GM19397 (cell line): ENCODE measurements at regions not wholly inside any gene's neighbourhood (a gene's known extent, or its start where the extent isn't known, plus 50 kb on each side); places are given as distances from the start of the nearest gene placed in this dataset.

ENCODE experiments used
- ATAC-seq: cut with Tn5 transposase; IDR thresholded peaks from one replicate; pipeline ENCODE4 v1.9.1; 2021; ENCODE audit warnings: mild to moderate bottlenecking, moderate library complexity; ENCODE audit not compliant: unreplicated experiment

GRCh38 chr6:164505425-164505824 lies 804.0 kb downstream of the C6orf118 start:
- no peak for ATAC-seq

- ATAC-seq, result no peak
Observed at GRCh38 chr6:164502833-164503232, 806.6 kb downstream of the C6orf118 start.

- no peak for ATAC-seq
Observed at GRCh38 chr6:164495882-164496495, 813.4 kb downstream of the C6orf118 start.

- no peak for ATAC-seq
Observed at GRCh38 chr6:164478426-164478825, 831.0 kb downstream of the C6orf118 start.

GRCh38 chr6:164477790-164478189 lies 831.6 kb downstream of the C6orf118 start:
- ATAC-seq, result no peak

DNA sequence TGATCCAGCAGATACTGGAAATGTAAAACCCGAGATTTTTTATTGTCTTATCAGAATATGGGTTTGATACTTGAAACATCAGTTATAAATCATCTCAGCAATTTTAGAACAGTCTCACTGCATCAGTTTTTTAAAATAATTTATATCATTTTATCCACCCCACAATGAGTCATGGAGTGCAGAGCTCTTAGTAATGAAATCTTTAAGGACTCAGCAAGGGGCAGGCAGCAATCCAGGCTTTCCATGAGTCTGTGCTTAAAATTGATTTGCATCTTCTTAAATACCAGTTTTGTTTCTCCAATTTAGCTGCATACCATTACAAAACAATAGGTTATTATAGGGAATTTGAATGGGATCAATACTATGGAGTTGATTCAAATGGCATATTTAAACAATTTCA lies 832.3 kb downstream of the C6orf118 start:
- no peak for ATAC-seq

GRCh38 chr6:164469276-164469949 lies 840.0 kb downstream of the C6orf118 start:
- ATAC-seq, result no peak

DNA sequence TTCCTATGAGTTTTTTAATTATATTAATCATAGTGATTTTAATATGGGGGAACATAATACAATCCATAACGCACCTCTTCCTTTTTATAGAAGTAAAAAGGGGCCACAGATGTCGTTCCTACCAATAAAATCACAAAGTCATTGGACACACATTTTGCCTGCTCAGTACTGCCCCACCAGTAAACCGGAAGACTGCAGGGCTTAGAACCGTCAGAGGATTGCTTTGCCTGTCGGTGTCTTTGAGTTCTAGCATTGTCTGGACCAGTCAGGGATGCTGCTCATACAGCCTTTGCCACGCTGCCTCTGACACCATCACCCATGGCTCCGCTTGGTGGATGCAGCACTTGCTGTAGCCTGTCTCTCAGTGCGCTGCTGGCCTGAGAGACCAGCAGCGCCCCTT lies 853.6 kb downstream of the C6orf118 start:
- ATAC-seq, result no peak

DNA sequence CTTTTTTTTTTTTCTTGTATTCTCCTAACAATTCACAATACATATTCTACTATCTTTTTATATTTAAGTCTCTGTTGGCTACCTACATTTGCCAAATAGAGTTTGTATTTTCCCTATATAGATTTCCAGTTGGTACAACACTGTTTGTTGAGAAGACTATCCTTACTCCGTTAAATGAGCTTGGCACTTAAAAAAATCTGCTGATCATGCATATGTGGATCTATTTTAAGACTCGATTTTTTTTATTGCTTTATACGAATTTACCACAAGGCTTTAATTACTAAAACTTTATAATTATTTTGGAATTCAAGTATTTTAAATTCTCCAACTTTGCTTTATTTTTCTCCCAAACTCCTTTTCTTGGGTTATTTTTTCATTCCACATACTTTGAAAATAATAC lies 855.6 kb downstream of the C6orf118 start:
- ATAC-seq, result no peak

GRCh38 chr6:164442572-164442971 lies 866.8 kb downstream of the C6orf118 start:
- ATAC-seq, result no peak

GRCh38 chr6:164439331-164439730 lies 870.1 kb downstream of the C6orf118 start:
- no peak for ATAC-seq

DNA sequence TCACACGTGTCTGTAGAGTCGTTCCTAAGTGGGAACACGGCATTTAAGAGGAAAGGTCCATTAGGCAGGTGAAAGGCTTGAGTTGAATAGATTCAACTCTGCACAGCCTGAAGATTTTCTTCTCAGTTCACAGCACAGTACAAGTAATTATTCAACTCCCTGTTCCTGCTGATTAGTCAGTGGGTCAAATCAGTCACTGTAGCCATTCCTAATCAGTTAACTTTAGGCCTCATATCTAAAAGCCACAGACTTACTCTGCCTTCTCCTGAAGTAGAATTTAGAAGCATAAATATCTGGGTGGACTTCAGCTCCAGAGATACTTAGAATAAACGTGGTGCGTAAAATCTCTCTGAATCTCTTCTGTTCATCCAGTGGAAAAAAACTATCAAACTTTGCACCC lies 872.4 kb downstream of the C6orf118 start:
- ATAC-seq, result no peak

GRCh38 chr6:164427728-164428402 lies 881.5 kb downstream of the C6orf118 start:
- ATAC-seq, result no peak

- ATAC-seq, result no peak
Observed at GRCh38 chr6:164424489-164424888, 884.9 kb downstream of the C6orf118 start.

DNA sequence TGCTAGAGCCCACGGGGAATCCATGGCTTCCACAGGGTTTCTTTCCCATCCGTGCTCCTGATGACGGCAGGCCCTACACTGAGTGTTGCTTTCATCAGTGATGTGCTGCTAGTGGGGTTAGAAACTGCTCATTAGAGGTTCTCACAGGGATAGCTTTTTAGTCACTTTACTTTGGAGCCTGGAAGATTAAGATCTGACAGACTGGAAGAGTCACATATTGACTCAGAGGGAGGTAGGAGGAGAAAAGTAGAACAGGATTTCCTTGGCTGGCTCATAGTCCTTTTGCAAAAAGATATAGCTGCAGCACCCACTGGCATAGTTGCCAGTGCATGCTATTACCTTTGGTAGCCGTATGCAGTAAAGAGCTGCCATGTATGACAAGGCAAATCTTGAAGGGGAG lies 890.3 kb downstream of the C6orf118 start:
- no peak for ATAC-seq

DNA sequence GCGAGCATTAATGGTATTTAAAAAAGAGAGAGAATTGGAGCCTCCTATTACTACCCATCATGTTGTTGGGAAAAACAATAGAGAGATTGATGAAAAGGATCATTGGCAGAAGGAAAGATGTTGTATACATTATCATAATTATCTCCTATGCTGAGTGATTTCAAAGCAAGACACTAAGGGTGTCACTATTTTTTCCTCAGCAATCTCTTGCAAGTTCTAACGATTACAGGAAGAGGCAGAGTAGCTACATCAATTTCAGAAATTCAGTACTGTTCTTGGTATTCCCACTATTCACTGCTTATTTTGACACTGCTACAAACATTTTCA lies 891.2 kb downstream of the C6orf118 start:
- ATAC-seq, result no peak

GRCh38 chr6:164417537-164418261 lies 891.7 kb downstream of the C6orf118 start:
- no peak for ATAC-seq

DNA sequence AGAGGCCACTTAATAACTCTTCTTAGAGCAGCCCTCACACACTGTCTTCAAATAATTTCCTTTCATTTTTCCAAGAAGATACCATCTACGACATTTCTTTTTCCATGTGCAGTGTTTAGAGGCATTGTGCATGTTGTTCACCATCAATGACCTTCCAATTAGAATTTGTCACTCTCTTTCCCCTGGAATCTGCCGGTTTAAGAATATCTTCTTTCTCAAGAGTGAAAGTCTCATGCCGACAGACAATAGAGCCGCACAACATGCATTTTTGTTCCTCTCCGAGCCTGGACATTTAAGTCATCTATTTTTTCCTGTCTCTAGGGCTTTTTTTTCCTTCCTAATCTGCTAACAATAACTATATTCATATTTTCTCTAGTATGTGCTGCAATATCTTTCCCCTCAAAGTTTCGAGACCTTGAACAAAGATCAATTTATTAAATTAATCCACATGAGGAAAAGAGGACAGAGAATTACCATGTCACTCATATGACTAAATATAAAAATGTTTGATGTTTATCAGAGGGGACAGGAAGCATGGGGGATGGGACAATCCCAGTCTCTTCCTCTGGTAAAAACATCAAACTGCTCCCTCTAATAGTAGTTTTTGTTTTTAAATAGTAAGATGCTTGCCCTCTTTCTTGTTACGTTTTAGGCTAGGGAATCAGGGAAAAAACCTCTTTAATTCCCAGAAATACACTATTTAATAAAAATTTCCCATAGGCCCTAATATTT lies 893.4 kb downstream of the C6orf118 start:
- no peak for ATAC-seq

GRCh38 chr6:164414695-164415094 lies 894.7 kb downstream of the C6orf118 start:
- ATAC-seq, result no peak

DNA sequence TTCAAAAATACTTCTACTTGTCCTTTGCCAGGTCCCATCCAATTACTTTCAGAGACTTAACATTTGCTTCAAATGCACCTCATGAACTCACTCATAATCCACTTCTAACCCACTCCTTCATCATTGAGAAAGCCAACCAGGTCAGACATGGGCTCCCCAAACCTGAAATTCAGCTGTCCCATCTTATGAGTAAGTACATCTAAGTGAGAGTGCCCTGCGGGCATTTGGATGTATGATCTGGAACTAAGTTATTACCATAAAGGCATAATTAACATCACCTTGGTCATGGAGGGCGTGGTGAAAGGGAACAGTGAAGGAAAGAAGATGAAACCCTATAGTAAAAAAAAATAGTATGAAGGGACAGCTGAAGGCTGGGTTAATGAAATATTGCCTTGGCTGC lies 896.8 kb downstream of the C6orf118 start:
- ATAC-seq, result no peak

GRCh38 chr6:164410017-164410416 lies 899.4 kb downstream of the C6orf118 start:
- ATAC-seq, result no peak
